ENCODE measurements at regions not wholly inside any gene's neighbourhood (a gene's known extent, or its start where the extent isn't known, plus 50 kb on each side); places are given as distances from the start of the nearest gene placed in this dataset.

GRCh38 chr13:69649063-69649392, 458.6 kb upstream of the ATXN8OS start:
- Histone ChIP-seq H3K27me3 (ENCODE audit: insufficient read depth, poor library complexity, severe bottlenecking) (no peaks in the 10 kb centered on the region), H3K4me3 (replicated peaks; ENCODE audit: insufficient read depth, low read length) (no peak overlapping the region), H3K27ac (replicated peaks) (no peak overlapping the region)
- TF ChIP-seq GABPA (IDR thresholded peaks at IDR 0.05; ENCODE audit: low read depth) (no peak), REST (IDR thresholded peaks at IDR 0.05; ENCODE audit: insufficient replicate concordance, low read depth) (no peak), CTCF (IDR thresholded peaks at IDR 0.05; ENCODE audit: insufficient read depth, low read length) (no peak), SPI1 (IDR thresholded peaks at IDR 0.05; ENCODE audit: borderline replicate concordance, low read depth) (no peak), POLR2AphosphoS5 (IDR thresholded peaks at IDR 0.05; ENCODE audit: low read depth) (no peak)
- no peak for DNase-seq (ENCODE audit: low read depth in 1 of 2, low spot score in 1 of 2)

GRCh38 chr13:69648340-69649062, 459.1 kb upstream of the ATXN8OS start:
- H3K27me3 ChIP-seq (ENCODE audit: insufficient read depth, poor library complexity, severe bottlenecking), result no peaks in the 10 kb centered on the region
- no peak for DNase-seq (ENCODE audit: low read depth in 1 of 2, low spot score in 1 of 2)
- no peak overlapping the region for H3K27ac ChIP-seq (replicated peaks)
- TF ChIP-seq REST (IDR thresholded peaks at IDR 0.05; ENCODE audit: insufficient replicate concordance, low read depth), result no peak
- no peak for TF ChIP-seq POLR2AphosphoS5 (IDR thresholded peaks at IDR 0.05; ENCODE audit: low read depth)
- TF ChIP-seq CTCF (IDR thresholded peaks at IDR 0.05; ENCODE audit: insufficient read depth, low read length), result no peak
- no peak for TF ChIP-seq GABPA (IDR thresholded peaks at IDR 0.05; ENCODE audit: low read depth)
- TF ChIP-seq SPI1 (IDR thresholded peaks at IDR 0.05; ENCODE audit: borderline replicate concordance, low read depth), result no peak
- no peak overlapping the region for H3K4me3 ChIP-seq (replicated peaks; ENCODE audit: insufficient read depth, low read length)

- no peak for TF ChIP-seq POLR2AphosphoS5 (IDR thresholded peaks at IDR 0.05; ENCODE audit: low read depth)
- TF ChIP-seq REST (IDR thresholded peaks at IDR 0.05; ENCODE audit: insufficient replicate concordance, low read depth), result no peak
- TF ChIP-seq SPI1 (IDR thresholded peaks at IDR 0.05; ENCODE audit: borderline replicate concordance, low read depth), result no peak
- no peak for TF ChIP-seq CTCF (IDR thresholded peaks at IDR 0.05; ENCODE audit: insufficient read depth, low read length)
- no peak for TF ChIP-seq GABPA (IDR thresholded peaks at IDR 0.05; ENCODE audit: low read depth)
- Histone ChIP-seq H3K27me3 (ENCODE audit: insufficient read depth, poor library complexity, severe bottlenecking) (no peaks in the 10 kb centered on the region), H3K27ac (replicated peaks) (no peak overlapping the region), H3K4me3 (replicated peaks; ENCODE audit: insufficient read depth, low read length) (no peak overlapping the region)
- DNase-seq (ENCODE audit: low read depth in 1 of 2, low spot score in 1 of 2), result no peak
These were observed 463.2 kb upstream of the ATXN8OS start for GRCh38 chr13:69644447-69644846.

Data from HL-60 (cell line).